ENCODE measurements at regions not wholly inside any gene's neighbourhood (a gene's known extent, or its start where the extent isn't known, plus 50 kb on each side); places are given as distances from the start of the nearest gene placed in this dataset.

GRCh38 chr5:10859393-10860195 lies 98.6 kb upstream of the DAP start:
- TF ChIP-seq CTCF (IDR thresholded peaks at IDR 0.05) = no peak
- TF ChIP-seq SMC3 (IDR thresholded peaks at IDR 0.05; ENCODE audit: low read depth, low read length) = no peak
- TF ChIP-seq MXI1 (IDR thresholded peaks at IDR 0.05; ENCODE audit: low read depth, low read length) = no peak

Measured in SK-N-SH (cell line).